WTC11 (cell line): ENCODE measurements at regions not wholly inside any gene's neighbourhood (a gene's known extent, or its start where the extent isn't known, plus 50 kb on each side); places are given as distances from the start of the nearest gene placed in this dataset.

Experiments used
- ATAC-seq: fragments of 200-7000 bp; cut with Tn5 transposase; 2 replicates; pipeline ENCODE4 v1.10.0; 2021; ENCODE audit warnings: mild to moderate bottlenecking, moderate library complexity
- CTCF ChIA-PET: fragments of 300-600 bp; sonication (Branson Sonifier 250); formaldehyde crosslinking; loops from one replicate; lab custom pipeline; 2021; ENCODE audit warnings: antibody characterized with exemption; lab: Charles Lee
- POLR2A ChIA-PET: fragments of 350-600 bp; sonication (Branson Sonifier 250); formaldehyde crosslinking; loops from one replicate; lab custom pipeline; 2021; ENCODE audit warnings: antibody characterized with exemption; lab: Charles Lee
- DNase-seq: peaks from one replicate; pipeline ENCODE4 v3.0.0; 2021; ENCODE audit warnings: low spot score
- H3K27ac Mint-ChIP-seq: 2 replicates; pipeline ENCODE4 v1.8.0; 2021; ENCODE audit warnings: mixed read lengths
- H3K27me3 Mint-ChIP-seq: 2 replicates; pipeline ENCODE4 v1.8.0; 2021; ENCODE audit warnings: low read depth, mild to moderate bottlenecking, moderate library complexity, mixed read lengths
- H3K36me3 Mint-ChIP-seq: 2 replicates; pipeline ENCODE4 v1.8.0; 2021; ENCODE audit warnings: mixed read lengths
- H3K4me1 Mint-ChIP-seq: 2 replicates; pipeline ENCODE4 v1.8.0; 2022; ENCODE audit warnings: mixed read lengths
- H3K4me3 Mint-ChIP-seq: 2 replicates; pipeline ENCODE4 v1.8.0; 2021; ENCODE audit warnings: mild to moderate bottlenecking, moderate library complexity, mixed read lengths
- H3K9me3 Mint-ChIP-seq: 2 replicates; pipeline ENCODE4 v1.8.0; 2021; ENCODE audit warnings: mixed read lengths
- CREM ChIP-seq: sonication (generic); formaldehyde crosslinking; IDR thresholded peaks from 2 replicates; pipeline ENCODE4 v1.8.1; 2022; ENCODE audit warnings: mild to moderate bottlenecking, missing genetic modification reagents, moderate library complexity
- GABPB1 ChIP-seq: sonication (generic); formaldehyde crosslinking; IDR thresholded peaks from 2 replicates; pipeline ENCODE4 v1.8.1; 2023; ENCODE audit warnings: mild to moderate bottlenecking, missing genetic modification reagents
- GTF2I ChIP-seq: fragments of 250-450 bp; sonication (Bioruptor Pico); conservative IDR thresholded peaks from 2 replicates; pipeline ENCODE4 v1.4.0; 2021; ENCODE audit warnings: mild to moderate bottlenecking
- HMGXB4 ChIP-seq: sonication (generic); formaldehyde crosslinking; IDR thresholded peaks from 2 replicates; pipeline ENCODE4 v1.8.1; 2023; ENCODE audit warnings: mild to moderate bottlenecking, moderate library complexity, missing genetic modification reagents
- JUN ChIP-seq: sonication (generic); formaldehyde crosslinking; IDR thresholded peaks from 2 replicates; pipeline ENCODE4 v1.8.0; 2023; ENCODE audit warnings: mild to moderate bottlenecking, missing genetic modification reagents
- NFE2L1 ChIP-seq: sonication (generic); formaldehyde crosslinking; IDR thresholded peaks from 2 replicates; pipeline ENCODE4 v1.8.1; 2023; ENCODE audit warnings: missing genetic modification reagents
- NFYB ChIP-seq: sonication (generic); formaldehyde crosslinking; conservative IDR thresholded peaks from 2 replicates; pipeline ENCODE4 v1.8.0; 2022; ENCODE audit warnings: low read depth, missing genetic modification reagents
- SP1 ChIP-seq: sonication (generic); formaldehyde crosslinking; conservative IDR thresholded peaks from 2 replicates; pipeline ENCODE4 v1.8.1; 2022; ENCODE audit warnings: missing genetic modification reagents
- TEAD1 ChIP-seq: sonication (generic); formaldehyde crosslinking; IDR thresholded peaks from 2 replicates; pipeline ENCODE4 v1.8.0; 2022; ENCODE audit warnings: mild to moderate bottlenecking, missing genetic modification reagents
- TP53 ChIP-seq: sonication (generic); formaldehyde crosslinking; IDR thresholded peaks from 2 replicates; pipeline ENCODE4 v1.8.1; 2023; ENCODE audit warnings: mild to moderate bottlenecking, missing genetic modification reagents
- ZNF138 ChIP-seq: sonication (generic); formaldehyde crosslinking; conservative IDR thresholded peaks from 2 replicates; pipeline ENCODE4 v1.8.1; 2022; ENCODE audit warnings: mild to moderate bottlenecking, moderate library complexity, missing genetic modification reagents
- ZNF423 ChIP-seq: fragments of 250-450 bp; sonication (Bioruptor Pico); IDR thresholded peaks from 2 replicates; pipeline ENCODE4 v2.1.2; 2022; ENCODE audit warnings: mild to moderate bottlenecking, moderate library complexity
- TF ChIP-seq, protein P1 (sequence below): sonication (generic); formaldehyde crosslinking; IDR thresholded peaks from 2 replicates; pipeline ENCODE4 v1.8.1; 2023; ENCODE audit warnings: mild to moderate bottlenecking, missing genetic modification reagents, borderline replicate concordance
- TF ChIP-seq, protein P2 (sequence below): sonication (generic); formaldehyde crosslinking; IDR thresholded peaks from 2 replicates; pipeline ENCODE4 v1.8.0; 2022; ENCODE audit warnings: missing genetic modification reagents
- TF ChIP-seq, protein P3 (sequence below): sonication (generic); formaldehyde crosslinking; IDR thresholded peaks from 2 replicates; pipeline ENCODE4 v1.8.1; 2023; ENCODE audit warnings: mild to moderate bottlenecking, missing genetic modification reagents

GRCh38 chr7:35893649-35894048 lies 92.8 kb downstream of the SEPTIN7 start (continued):
- TF ChIP-seq, protein P1, sequence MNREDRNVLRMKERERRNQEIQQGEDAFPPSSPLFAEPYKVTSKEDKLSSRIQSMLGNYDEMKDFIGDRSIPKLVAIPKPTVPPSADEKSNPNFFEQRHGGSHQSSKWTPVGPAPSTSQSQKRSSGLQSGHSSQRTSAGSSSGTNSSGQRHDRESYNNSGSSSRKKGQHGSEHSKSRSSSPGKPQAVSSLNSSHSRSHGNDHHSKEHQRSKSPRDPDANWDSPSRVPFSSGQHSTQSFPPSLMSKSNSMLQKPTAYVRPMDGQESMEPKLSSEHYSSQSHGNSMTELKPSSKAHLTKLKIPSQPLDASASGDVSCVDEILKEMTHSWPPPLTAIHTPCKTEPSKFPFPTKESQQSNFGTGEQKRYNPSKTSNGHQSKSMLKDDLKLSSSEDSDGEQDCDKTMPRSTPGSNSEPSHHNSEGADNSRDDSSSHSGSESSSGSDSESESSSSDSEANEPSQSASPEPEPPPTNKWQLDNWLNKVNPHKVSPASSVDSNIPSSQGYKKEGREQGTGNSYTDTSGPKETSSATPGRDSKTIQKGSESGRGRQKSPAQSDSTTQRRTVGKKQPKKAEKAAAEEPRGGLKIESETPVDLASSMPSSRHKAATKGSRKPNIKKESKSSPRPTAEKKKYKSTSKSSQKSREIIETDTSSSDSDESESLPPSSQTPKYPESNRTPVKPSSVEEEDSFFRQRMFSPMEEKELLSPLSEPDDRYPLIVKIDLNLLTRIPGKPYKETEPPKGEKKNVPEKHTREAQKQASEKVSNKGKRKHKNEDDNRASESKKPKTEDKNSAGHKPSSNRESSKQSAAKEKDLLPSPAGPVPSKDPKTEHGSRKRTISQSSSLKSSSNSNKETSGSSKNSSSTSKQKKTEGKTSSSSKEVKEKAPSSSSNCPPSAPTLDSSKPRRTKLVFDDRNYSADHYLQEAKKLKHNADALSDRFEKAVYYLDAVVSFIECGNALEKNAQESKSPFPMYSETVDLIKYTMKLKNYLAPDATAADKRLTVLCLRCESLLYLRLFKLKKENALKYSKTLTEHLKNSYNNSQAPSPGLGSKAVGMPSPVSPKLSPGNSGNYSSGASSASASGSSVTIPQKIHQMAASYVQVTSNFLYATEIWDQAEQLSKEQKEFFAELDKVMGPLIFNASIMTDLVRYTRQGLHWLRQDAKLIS (CRISPR knock-in tag) = no peak

DNA sequence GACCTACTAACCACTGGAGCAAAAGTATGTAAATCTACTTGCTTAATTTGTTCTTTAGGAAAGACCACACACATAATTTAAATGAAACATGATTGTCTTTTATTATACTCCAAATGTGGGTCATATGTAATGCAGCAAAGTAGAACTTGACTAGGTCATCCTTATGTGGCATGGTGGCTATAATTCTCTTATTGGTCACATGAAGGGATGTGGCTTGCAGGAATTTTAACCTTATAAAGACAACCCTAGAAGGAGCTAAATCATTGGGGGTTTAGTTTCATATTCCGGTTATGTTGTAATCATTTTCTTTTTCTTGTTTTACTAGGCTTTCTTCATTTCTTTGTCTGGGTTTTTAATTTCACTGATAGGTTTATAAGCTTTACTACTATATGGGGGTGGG lies 93.9 kb downstream of the SEPTIN7 start:
- Mint-ChIP-seq H3K36me3 (peaks cover 9% of the 10 kb centered on the region), H3K27ac (no peak overlapping the region), H3K9me3 (no peaks in the 10 kb centered on the region), H3K4me3 (no peak overlapping the region), H3K4me1 (peaks cover 8% of the 10 kb centered on the region), H3K27me3 (no peaks in the 10 kb centered on the region)
- no peak for TF ChIP-seq NFE2L1 (CRISPR knock-in tag)
- no peak for TF ChIP-seq GABPB1 (CRISPR knock-in tag)
- no peak for TF ChIP-seq TEAD1
- no peak for TF ChIP-seq SP1 (CRISPR knock-in tag)
- TF ChIP-seq, protein P2, sequence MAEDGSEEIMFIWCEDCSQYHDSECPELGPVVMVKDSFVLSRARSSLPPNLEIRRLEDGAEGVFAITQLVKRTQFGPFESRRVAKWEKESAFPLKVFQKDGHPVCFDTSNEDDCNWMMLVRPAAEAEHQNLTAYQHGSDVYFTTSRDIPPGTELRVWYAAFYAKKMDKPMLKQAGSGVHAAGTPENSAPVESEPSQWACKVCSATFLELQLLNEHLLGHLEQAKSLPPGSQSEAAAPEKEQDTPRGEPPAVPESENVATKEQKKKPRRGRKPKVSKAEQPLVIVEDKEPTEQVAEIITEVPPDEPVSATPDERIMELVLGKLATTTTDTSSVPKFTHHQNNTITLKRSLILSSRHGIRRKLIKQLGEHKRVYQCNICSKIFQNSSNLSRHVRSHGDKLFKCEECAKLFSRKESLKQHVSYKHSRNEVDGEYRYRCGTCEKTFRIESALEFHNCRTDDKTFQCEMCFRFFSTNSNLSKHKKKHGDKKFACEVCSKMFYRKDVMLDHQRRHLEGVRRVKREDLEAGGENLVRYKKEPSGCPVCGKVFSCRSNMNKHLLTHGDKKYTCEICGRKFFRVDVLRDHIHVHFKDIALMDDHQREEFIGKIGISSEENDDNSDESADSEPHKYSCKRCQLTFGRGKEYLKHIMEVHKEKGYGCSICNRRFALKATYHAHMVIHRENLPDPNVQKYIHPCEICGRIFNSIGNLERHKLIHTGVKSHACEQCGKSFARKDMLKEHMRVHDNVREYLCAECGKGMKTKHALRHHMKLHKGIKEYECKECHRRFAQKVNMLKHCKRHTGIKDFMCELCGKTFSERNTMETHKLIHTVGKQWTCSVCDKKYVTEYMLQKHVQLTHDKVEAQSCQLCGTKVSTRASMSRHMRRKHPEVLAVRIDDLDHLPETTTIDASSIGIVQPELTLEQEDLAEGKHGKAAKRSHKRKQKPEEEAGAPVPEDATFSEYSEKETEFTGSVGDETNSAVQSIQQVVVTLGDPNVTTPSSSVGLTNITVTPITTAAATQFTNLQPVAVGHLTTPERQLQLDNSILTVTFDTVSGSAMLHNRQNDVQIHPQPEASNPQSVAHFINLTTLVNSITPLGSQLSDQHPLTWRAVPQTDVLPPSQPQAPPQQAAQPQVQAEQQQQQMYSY (CRISPR knock-in tag) = no peak
- no peak for TF ChIP-seq HMGXB4
- no peak for TF ChIP-seq NFYB (CRISPR knock-in tag)
- TF ChIP-seq GTF2I (CRISPR knock-in tag) = no peak
- no peak for TF ChIP-seq ZNF423 (CRISPR knock-in tag)
- TF ChIP-seq CREM (CRISPR knock-in tag) = no peak
- TF ChIP-seq, protein P3, sequence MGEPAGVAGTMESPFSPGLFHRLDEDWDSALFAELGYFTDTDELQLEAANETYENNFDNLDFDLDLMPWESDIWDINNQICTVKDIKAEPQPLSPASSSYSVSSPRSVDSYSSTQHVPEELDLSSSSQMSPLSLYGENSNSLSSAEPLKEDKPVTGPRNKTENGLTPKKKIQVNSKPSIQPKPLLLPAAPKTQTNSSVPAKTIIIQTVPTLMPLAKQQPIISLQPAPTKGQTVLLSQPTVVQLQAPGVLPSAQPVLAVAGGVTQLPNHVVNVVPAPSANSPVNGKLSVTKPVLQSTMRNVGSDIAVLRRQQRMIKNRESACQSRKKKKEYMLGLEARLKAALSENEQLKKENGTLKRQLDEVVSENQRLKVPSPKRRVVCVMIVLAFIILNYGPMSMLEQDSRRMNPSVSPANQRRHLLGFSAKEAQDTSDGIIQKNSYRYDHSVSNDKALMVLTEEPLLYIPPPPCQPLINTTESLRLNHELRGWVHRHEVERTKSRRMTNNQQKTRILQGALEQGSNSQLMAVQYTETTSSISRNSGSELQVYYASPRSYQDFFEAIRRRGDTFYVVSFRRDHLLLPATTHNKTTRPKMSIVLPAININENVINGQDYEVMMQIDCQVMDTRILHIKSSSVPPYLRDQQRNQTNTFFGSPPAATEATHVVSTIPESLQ = no peak
- no peak for TF ChIP-seq TP53 (CRISPR knock-in tag)
- TF ChIP-seq ZNF138 (CRISPR knock-in tag) = no peak
- TF ChIP-seq JUN (CRISPR knock-in tag) = no peak
- POLR2A ChIA-PET = no interaction called here
- ATAC-seq (no peak), DNase-seq (no peak)
- CTCF ChIA-PET = no interaction called here
